ENCODE measurements at regions not wholly inside any gene's neighbourhood (a gene's known extent, or its start where the extent isn't known, plus 50 kb on each side); places are given as distances from the start of the nearest gene placed in this dataset.

DNA sequence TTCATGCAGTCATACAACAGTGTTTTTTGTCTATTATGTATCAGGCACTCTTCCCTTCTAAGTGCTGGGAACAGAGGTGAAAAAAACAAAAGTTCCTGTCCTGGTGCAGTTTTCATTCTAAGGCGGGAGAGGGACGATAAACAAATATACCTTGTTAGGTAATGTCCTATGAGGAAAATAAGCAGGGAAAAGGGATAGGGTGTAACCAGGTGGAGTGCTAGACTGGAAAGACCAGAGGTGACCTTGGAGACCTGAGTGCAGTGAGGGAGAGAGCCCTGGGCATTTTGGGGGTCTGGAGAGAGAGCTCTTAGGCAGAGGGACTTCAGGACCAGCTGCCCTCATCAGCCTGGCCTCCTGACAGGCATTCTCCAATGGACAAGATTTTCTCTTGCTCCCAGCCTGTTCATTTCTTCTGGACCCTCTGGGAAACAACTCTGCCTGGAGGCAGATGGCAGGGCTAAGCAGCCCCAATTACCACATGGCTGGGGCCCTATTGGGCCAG, 97.2 kb upstream of the TJP1 start:
- H3K4me3 ChIP-seq (ENCODE audit: low read depth, low read length) = no peak overlapping the region
- TF ChIP-seq, protein P1, sequence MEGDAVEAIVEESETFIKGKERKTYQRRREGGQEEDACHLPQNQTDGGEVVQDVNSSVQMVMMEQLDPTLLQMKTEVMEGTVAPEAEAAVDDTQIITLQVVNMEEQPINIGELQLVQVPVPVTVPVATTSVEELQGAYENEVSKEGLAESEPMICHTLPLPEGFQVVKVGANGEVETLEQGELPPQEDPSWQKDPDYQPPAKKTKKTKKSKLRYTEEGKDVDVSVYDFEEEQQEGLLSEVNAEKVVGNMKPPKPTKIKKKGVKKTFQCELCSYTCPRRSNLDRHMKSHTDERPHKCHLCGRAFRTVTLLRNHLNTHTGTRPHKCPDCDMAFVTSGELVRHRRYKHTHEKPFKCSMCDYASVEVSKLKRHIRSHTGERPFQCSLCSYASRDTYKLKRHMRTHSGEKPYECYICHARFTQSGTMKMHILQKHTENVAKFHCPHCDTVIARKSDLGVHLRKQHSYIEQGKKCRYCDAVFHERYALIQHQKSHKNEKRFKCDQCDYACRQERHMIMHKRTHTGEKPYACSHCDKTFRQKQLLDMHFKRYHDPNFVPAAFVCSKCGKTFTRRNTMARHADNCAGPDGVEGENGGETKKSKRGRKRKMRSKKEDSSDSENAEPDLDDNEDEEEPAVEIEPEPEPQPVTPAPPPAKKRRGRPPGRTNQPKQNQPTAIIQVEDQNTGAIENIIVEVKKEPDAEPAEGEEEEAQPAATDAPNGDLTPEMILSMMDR (IDR thresholded peaks at IDR 0.05; ENCODE audit: insufficient read depth, low read length, missing control alignments) = no peak
- ChIA-PET POLR2A (no interaction called here), CTCF (interaction anchor here (0.8 kb wide), 1 partner anchor 171 kb away, joined by 3 read pairs; no protein-coding TSS in a partner anchor)
- DNase-seq (ENCODE audit: low read depth, low spot score) = no peak

DNA sequence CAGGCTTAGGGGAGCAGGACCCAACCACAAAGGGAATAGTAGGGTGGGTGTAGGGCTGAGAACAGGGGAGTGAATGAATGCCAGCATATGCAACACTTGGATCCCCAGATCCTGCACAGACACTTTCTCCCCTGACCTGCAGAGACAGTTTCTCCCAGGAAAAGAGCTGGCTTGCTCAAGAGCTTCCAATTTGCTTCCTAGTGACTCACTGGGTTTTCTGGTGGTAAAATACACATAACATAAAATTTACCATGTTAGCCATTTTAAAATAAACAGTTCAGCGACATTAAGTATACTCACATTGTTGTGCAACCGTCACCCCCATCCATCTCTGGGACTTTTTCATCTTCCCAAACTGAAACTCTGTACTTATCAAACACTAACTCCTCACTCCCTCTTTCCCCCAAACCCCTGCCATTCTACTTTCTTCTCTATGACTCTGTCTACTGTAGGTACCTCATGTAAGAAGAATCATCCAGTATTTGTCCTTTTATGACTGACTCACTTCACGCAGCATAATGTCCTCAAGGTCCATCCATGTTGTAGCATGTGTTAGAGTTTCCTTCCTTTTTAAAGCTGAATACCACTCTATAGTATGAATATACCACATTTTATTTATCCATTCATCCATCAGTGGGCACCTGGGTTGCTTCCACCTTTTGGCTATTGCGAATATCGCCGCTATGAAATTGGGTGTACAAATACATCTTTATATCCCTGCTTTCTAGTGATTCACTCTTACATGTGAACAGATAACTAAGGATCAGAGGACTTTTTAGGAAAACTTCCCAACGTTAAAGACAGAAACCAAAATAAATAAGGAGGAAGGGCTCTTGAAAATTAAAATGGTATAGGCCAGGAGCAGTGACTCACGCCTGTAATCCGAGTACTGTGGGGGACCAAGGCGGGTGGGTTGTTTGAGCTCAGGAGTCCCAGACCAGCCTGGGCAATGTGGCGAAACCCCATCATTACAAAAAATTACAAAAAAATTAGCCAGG, 95.6 kb upstream of the TJP1 start:
- TF ChIP-seq, protein P1 (IDR thresholded peaks at IDR 0.05; ENCODE audit: insufficient read depth, low read length, missing control alignments) = no peak
- H3K4me3 ChIP-seq (ENCODE audit: low read depth, low read length) = no peak overlapping the region
- DNase-seq (ENCODE audit: low read depth, low spot score) = peak; percentile 17
- ChIA-PET POLR2A (no interaction called here), CTCF (interaction anchor here (1.2 to 2.6 kb wide), 2 partner anchors 8 to 105 kb away, joined by 3 to 22 read pairs; no protein-coding TSS in a partner anchor)

DNA sequence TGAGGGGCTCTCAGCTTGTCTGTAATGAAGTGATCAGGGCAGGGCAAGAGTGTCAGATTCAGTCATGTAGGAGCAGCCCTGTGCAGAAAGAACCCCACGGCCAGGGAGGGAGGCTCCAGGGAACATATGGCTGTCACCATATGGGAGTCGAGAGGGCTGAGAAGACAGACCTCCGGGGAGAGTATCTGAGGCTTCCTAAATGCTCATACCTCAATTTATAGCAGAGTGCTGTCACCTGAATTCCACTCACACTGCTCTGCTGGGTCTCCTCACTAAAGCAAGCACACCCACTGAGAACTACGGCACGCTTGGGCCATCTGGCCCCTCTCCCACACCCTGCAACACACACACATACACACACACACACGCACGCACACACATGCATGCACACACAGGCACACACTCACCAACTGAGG, 92.3 kb upstream of the TJP1 start:
- TF ChIP-seq, protein P1 (IDR thresholded peaks at IDR 0.05; ENCODE audit: insufficient read depth, low read length, missing control alignments) = no peak
- DNase-seq (ENCODE audit: low read depth, low spot score) = no peak
- ChIA-PET POLR2A (no interaction called here), CTCF (interaction anchor here (1.4 to 2.2 kb wide), 2 partner anchors 11 to 30 kb away, joined by 5 read pairs; no protein-coding TSS in a partner anchor)
- no peak overlapping the region for H3K4me3 ChIP-seq (ENCODE audit: low read depth, low read length)

DNA sequence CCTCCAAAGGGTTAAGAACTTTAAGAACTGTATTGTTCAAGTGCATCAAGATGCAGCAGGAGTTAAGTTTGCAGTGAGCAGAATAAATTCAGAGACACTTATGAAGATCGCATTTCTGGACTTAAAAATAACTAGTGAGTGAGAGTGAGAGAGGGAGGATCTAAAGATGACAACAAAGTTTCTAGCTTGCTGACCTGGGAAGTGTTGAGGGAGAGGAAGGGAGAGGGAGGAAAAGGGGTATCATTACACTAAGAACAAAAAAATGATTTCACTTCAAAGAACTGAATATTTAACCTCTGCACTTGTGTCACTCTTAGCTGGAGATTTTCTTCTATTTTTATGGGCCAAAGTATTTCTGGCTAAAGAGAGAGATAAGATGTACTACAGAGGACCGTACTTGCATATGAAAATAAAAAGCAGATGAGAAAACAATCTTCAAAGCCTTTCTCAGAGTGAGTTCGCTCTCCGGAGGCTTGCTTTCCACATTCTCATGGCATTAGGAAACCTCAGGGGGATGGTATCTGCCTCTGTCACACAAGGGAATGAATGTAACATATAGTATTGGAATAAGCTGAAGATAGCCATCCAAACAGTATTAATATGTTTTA, 91.4 kb upstream of the TJP1 start:
- ChIA-PET POLR2A (interaction anchor here (0.7 kb wide), 1 partner anchor 24 kb away, joined by 3 read pairs; no protein-coding TSS in a partner anchor), CTCF (interaction anchor here (0.9 to 2.2 kb wide), 4 partner anchors 10 to 30 kb away, joined by 3 to 5 read pairs (median 4); no protein-coding TSS in a partner anchor)
- H3K4me3 ChIP-seq (ENCODE audit: low read depth, low read length) = no peak overlapping the region
- TF ChIP-seq, protein P1 (IDR thresholded peaks at IDR 0.05; ENCODE audit: insufficient read depth, low read length, missing control alignments) = no peak
- peak; percentile 46 for DNase-seq (ENCODE audit: low read depth, low spot score)

DNA sequence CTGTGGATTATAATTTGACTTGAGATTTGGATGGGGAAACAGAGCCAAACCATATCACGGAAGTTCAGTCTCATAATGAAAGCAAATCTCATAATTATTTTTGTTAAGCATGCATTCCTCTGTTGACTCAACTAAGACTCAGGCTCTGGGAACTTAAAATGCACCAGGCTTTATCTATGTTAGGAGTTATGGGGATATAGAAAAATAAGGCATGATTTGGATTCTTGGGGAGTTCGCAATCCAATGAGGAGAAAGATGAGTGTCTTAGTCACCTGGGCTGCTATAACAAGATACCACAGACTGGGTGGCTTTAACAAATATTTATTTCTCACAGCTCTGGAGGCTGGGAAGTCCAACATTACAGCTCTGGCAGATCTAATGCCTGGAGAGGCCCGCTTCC, 89.4 kb upstream of the TJP1 start:
- CTCF ChIA-PET = interaction anchor here (1.1 kb wide), 1 partner anchor 10 kb away, joined by 3 read pairs; no protein-coding TSS in a partner anchor
- no peak overlapping the region for H3K4me3 ChIP-seq (ENCODE audit: low read depth, low read length)
- TF ChIP-seq, protein P1 (IDR thresholded peaks at IDR 0.05; ENCODE audit: insufficient read depth, low read length, missing control alignments) = no peak
- no peak for DNase-seq (ENCODE audit: low read depth, low spot score)
- POLR2A ChIA-PET = no interaction called here

DNA sequence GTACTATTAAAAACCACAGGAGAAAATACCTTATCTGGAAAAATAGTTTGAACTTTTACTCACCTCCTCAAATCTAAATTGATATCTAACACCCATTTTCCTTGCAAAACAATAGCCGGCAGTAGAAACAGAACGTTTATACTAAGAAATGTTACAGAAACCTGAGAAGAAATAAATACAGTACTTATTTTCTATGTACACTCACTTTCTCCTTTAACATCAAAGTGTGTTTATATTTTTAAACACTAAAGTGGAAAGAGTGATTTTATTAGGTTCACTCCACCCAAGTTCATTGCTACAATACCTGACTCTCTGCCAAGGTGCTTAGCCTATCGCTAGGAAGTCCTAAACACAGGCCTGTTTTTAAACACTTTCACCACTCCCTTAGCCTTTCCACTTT, 87.8 kb upstream of the TJP1 start:
- ChIA-PET POLR2A (no interaction called here), CTCF (no interaction called here)
- no peak overlapping the region for H3K4me3 ChIP-seq (ENCODE audit: low read depth, low read length)
- TF ChIP-seq, protein P1 (IDR thresholded peaks at IDR 0.05; ENCODE audit: insufficient read depth, low read length, missing control alignments) = no peak
- DNase-seq (ENCODE audit: low read depth, low spot score) = no peak
